GM23338 (cell line): ENCODE measurements at regions not wholly inside any gene's neighbourhood (a gene's known extent, or its start where the extent isn't known, plus 50 kb on each side); places are given as distances from the start of the nearest gene placed in this dataset.
A peak's percentile ranks its signal among the peaks of the same experiment; 100 is the strongest.

Source experiments
- ATAC-seq: fragments of 200-7000 bp; cut with Tn5 transposase; 3 replicates; pipeline ENCODE4 v1.9.1; 2020
- DNase-seq: peaks from one replicate; pipeline ENCODE4 v3.0.0-alpha.2; 2015; ENCODE audit warnings: low spot score
- H2AFZ ChIP-seq: fragments of 200-600 bp; sonication (generic); 2 replicates; pipeline ENCODE4 v1.8.0; 2016; ENCODE audit warnings: antibody characterized with exemption, mild to moderate bottlenecking, moderate library complexity
- H3F3A ChIP-seq: fragments of 200-600 bp; sonication (generic); replicated peaks from 2 replicates; pipeline ENCODE4 v1.8.0; 2017; ENCODE audit warnings: antibody characterized with exemption, mixed run types, low read depth
- H3K27ac ChIP-seq: fragments of 200-600 bp; sonication (generic); 2 replicates; pipeline ENCODE4 v1.6.1; 2016; ENCODE audit warnings: low read depth
- H3K27me3 ChIP-seq: fragments of 200-600 bp; sonication (generic); 2 replicates; pipeline ENCODE4 v1.8.0; 2016; ENCODE audit warnings: mild to moderate bottlenecking, mixed run types, moderate library complexity; ENCODE audit not compliant: insufficient read depth
- H3K36me3 ChIP-seq: fragments of 200-600 bp; sonication (generic); 2 replicates; pipeline ENCODE4 v1.8.0; 2016; ENCODE audit warnings: mild to moderate bottlenecking; ENCODE audit not compliant: insufficient read depth
- H3K4me1 ChIP-seq: fragments of 200-600 bp; sonication (generic); 2 replicates; pipeline ENCODE4 v1.8.0; 2016; ENCODE audit warnings: mild to moderate bottlenecking, moderate library complexity; ENCODE audit not compliant: insufficient read depth
- H3K4me2 ChIP-seq: fragments of 200-600 bp; sonication (generic); 2 replicates; pipeline ENCODE4 v1.7.1; 2017; ENCODE audit warnings: mixed run types
- H3K4me3 ChIP-seq: fragments of 200-600 bp; sonication (generic); 2 replicates; pipeline ENCODE4 v1.6.1; 2016; ENCODE audit warnings: mixed run types
- H3K79me2 ChIP-seq: fragments of 200-600 bp; sonication (generic); replicated peaks from 2 replicates; pipeline ENCODE4 v1.8.0; 2017; ENCODE audit warnings: mild to moderate bottlenecking; ENCODE audit not compliant: insufficient read depth
- H3K9me2 ChIP-seq: fragments of 200-600 bp; sonication (generic); 2 replicates; pipeline ENCODE4 v1.8.0; 2017; ENCODE audit not compliant: insufficient read depth
- H4K20me1 ChIP-seq: fragments of 200-600 bp; sonication (generic); replicated peaks from 2 replicates; pipeline ENCODE4 v1.8.0; 2017; ENCODE audit warnings: mild to moderate bottlenecking; ENCODE audit not compliant: insufficient read depth
- H3K27ac Mint-ChIP-seq: 2 replicates; pipeline ENCODE4 v1.8.0; 2020; ENCODE audit warnings: inconsistent platforms, mild to moderate bottlenecking, moderate library complexity, mixed read lengths
- H3K27me3 Mint-ChIP-seq: 3 replicates; pipeline ENCODE4 v1.8.0; 2022; ENCODE audit warnings: low read depth, mild to moderate bottlenecking, moderate library complexity, mixed read lengths, inconsistent platforms; ENCODE audit not compliant: insufficient read depth, poor library complexity
- H3K36me3 Mint-ChIP-seq: 3 replicates; pipeline ENCODE4 v1.8.0; 2021; ENCODE audit warnings: low read depth, mild to moderate bottlenecking, inconsistent platforms, moderate library complexity, mixed read lengths
- H3K4me1 Mint-ChIP-seq: 3 replicates; pipeline ENCODE4 v1.8.0; 2020; ENCODE audit warnings: mild to moderate bottlenecking, inconsistent platforms, mixed read lengths
- H3K4me3 Mint-ChIP-seq: 3 replicates; pipeline ENCODE4 v1.8.0; 2021; ENCODE audit warnings: moderate library complexity, mild to moderate bottlenecking, inconsistent platforms, mixed read lengths
- H3K9me3 Mint-ChIP-seq: 3 replicates; pipeline ENCODE4 v1.8.0; 2020; ENCODE audit warnings: moderate library complexity, mild to moderate bottlenecking, inconsistent platforms, mixed read lengths
- EZH2phosphoT487 ChIP-seq: fragments of 200-600 bp; sonication (generic); IDR thresholded peaks from one replicate; pipeline ENCODE4 v1.8.1; 2018; ENCODE audit warnings: antibody characterized with exemption; ENCODE audit not compliant: unreplicated experiment
- JUNB ChIP-seq: IDR thresholded peaks from one replicate; pipeline ENCODE4 v1.6.1; 2016; ENCODE audit warnings: antibody characterized with exemption; ENCODE audit not compliant: unreplicated experiment
- NANOG ChIP-seq: IDR thresholded peaks from 2 replicates; pipeline ENCODE4 v1.6.1; 2016; ENCODE audit warnings: antibody characterized with exemption, borderline replicate concordance
- POLR2AphosphoS5 ChIP-seq: IDR thresholded peaks from 2 replicates; pipeline ENCODE4 v1.6.1; 2016; ENCODE audit warnings: antibody characterized with exemption, low read depth
- STAT1 ChIP-seq: IDR thresholded peaks from one replicate; pipeline ENCODE4 v1.6.1; 2016; ENCODE audit warnings: antibody characterized with exemption; ENCODE audit not compliant: unreplicated experiment
- ZNF114 ChIP-seq: fragments of 250-450 bp; sonication (Bioruptor Pico); IDR thresholded peaks from 2 replicates; pipeline ENCODE4 v1.5.0; 2020; ENCODE audit warnings: mild to moderate bottlenecking, moderate library complexity
- ZNF331 ChIP-seq: fragments of 250-450 bp; sonication (Bioruptor Pico); IDR thresholded peaks from 2 replicates; pipeline ENCODE4 v1.5.0; 2020; ENCODE audit warnings: low read depth, mild to moderate bottlenecking, moderate library complexity
- ZNF462 ChIP-seq: fragments of 250-450 bp; sonication (Bioruptor Pico); IDR thresholded peaks from 2 replicates; pipeline ENCODE4 v1.5.0; 2020; ENCODE audit warnings: mild to moderate bottlenecking, moderate library complexity
- TF ChIP-seq, protein P1 (sequence below), 2 experiments: fragments of 200-600 bp in 1 of 2; sonication (generic) in 1 of 2; conservative IDR thresholded peaks; 2 replicates each; pipeline versions ENCODE4 v1.5.1 to v1.6.1; 2016 to 2017; ENCODE audit warnings: antibody characterized with exemption in 2 of 2, low read depth in 2 of 2, mild to moderate bottlenecking in 2 of 2, moderate library complexity in 1 of 2
- TF ChIP-seq, protein P2 (sequence below): IDR thresholded peaks from 2 replicates; pipeline ENCODE4 v1.6.1; 2016; ENCODE audit warnings: antibody characterized with exemption
- TF ChIP-seq, protein P3 (sequence below): IDR thresholded peaks from one replicate; pipeline ENCODE4 v1.6.1; 2018; ENCODE audit warnings: antibody characterized with exemption; ENCODE audit not compliant: unreplicated experiment

GRCh38 chr16:82432261-82432660 lies 194.5 kb upstream of the CDH13 start:
- no peaks in the 10 kb centered on the region for H3K79me2 ChIP-seq
- Mint-ChIP-seq H3K9me3 (no peaks in the 10 kb centered on the region; the same call in 2 of the 3 replicates), H3K4me1 (no peaks in the 10 kb centered on the region), H3K36me3 (no peaks in the 10 kb centered on the region), H3K4me3 (no peak overlapping the region), H3K27me3 (no peaks in the 10 kb centered on the region), H3K27ac (no peak overlapping the region)
- no peaks in the 10 kb centered on the region for H4K20me1 ChIP-seq
- DNase-seq (no peak), ATAC-seq (peak; percentile 43; the same call in 2 of the 3 replicates)
- H3K4me2 ChIP-seq, result no peak overlapping the region
- no peaks in the 10 kb centered on the region for H3K27me3 ChIP-seq
- no peak for TF ChIP-seq POLR2AphosphoS5
- TF ChIP-seq EZH2phosphoT487, result no peak
- no peak for TF ChIP-seq JUNB
- TF ChIP-seq ZNF462 (CRISPR knock-in tag), result no peak
- TF ChIP-seq, protein P1, sequence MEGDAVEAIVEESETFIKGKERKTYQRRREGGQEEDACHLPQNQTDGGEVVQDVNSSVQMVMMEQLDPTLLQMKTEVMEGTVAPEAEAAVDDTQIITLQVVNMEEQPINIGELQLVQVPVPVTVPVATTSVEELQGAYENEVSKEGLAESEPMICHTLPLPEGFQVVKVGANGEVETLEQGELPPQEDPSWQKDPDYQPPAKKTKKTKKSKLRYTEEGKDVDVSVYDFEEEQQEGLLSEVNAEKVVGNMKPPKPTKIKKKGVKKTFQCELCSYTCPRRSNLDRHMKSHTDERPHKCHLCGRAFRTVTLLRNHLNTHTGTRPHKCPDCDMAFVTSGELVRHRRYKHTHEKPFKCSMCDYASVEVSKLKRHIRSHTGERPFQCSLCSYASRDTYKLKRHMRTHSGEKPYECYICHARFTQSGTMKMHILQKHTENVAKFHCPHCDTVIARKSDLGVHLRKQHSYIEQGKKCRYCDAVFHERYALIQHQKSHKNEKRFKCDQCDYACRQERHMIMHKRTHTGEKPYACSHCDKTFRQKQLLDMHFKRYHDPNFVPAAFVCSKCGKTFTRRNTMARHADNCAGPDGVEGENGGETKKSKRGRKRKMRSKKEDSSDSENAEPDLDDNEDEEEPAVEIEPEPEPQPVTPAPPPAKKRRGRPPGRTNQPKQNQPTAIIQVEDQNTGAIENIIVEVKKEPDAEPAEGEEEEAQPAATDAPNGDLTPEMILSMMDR (conservative IDR thresholded peaks at IDR 0.05; ENCODE audit: low read depth in 2 of 2), result no peak
- TF ChIP-seq, protein P2, sequence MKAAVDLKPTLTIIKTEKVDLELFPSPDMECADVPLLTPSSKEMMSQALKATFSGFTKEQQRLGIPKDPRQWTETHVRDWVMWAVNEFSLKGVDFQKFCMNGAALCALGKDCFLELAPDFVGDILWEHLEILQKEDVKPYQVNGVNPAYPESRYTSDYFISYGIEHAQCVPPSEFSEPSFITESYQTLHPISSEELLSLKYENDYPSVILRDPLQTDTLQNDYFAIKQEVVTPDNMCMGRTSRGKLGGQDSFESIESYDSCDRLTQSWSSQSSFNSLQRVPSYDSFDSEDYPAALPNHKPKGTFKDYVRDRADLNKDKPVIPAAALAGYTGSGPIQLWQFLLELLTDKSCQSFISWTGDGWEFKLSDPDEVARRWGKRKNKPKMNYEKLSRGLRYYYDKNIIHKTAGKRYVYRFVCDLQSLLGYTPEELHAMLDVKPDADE, result no peak
- TF ChIP-seq ZNF114, result no peak
- TF ChIP-seq, protein P3, sequence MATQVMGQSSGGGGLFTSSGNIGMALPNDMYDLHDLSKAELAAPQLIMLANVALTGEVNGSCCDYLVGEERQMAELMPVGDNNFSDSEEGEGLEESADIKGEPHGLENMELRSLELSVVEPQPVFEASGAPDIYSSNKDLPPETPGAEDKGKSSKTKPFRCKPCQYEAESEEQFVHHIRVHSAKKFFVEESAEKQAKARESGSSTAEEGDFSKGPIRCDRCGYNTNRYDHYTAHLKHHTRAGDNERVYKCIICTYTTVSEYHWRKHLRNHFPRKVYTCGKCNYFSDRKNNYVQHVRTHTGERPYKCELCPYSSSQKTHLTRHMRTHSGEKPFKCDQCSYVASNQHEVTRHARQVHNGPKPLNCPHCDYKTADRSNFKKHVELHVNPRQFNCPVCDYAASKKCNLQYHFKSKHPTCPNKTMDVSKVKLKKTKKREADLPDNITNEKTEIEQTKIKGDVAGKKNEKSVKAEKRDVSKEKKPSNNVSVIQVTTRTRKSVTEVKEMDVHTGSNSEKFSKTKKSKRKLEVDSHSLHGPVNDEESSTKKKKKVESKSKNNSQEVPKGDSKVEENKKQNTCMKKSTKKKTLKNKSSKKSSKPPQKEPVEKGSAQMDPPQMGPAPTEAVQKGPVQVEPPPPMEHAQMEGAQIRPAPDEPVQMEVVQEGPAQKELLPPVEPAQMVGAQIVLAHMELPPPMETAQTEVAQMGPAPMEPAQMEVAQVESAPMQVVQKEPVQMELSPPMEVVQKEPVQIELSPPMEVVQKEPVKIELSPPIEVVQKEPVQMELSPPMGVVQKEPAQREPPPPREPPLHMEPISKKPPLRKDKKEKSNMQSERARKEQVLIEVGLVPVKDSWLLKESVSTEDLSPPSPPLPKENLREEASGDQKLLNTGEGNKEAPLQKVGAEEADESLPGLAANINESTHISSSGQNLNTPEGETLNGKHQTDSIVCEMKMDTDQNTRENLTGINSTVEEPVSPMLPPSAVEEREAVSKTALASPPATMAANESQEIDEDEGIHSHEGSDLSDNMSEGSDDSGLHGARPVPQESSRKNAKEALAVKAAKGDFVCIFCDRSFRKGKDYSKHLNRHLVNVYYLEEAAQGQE, result no peak
- no peak for TF ChIP-seq STAT1
- TF ChIP-seq NANOG, result no peak
- no peak for TF ChIP-seq ZNF331
- no peaks in the 10 kb centered on the region for H3K9me2 ChIP-seq
- 0 out of 2 replicates have a peak overlapping the region, but pooled peaks have one; percentile 64 for H2AFZ ChIP-seq
- no peaks in the 10 kb centered on the region for H3F3A ChIP-seq
- no peak overlapping the region for H3K4me3 ChIP-seq
- H3K36me3 ChIP-seq, result no peaks in the 10 kb centered on the region
- no peaks in the 10 kb centered on the region for H3K4me1 ChIP-seq
- H3K27ac ChIP-seq, result no peak overlapping the region
